IMR-90 (cell line): ENCODE measurements at regions not wholly inside any gene's neighbourhood (a gene's known extent, or its start where the extent isn't known, plus 50 kb on each side); places are given as distances from the start of the nearest gene placed in this dataset.

Experiments used
- ATAC-seq: fragments of 200-7000 bp; cut with Tn5 transposase; 2 replicates; pipeline ENCODE4 v1.9.1; 2020; ENCODE audit warnings: low read depth, mild to moderate bottlenecking, moderate library complexity
- BruUV-seq: library from RNA; stranded (reverse); fragments of 400-500 nt; replicated peaks from 2 replicates; lab custom pipeline; 2021; lab: Mats Ljungman, UMichigan
- CTCF ChIA-PET: fragments of 300-600 bp; formaldehyde crosslinking; extraction: SDS; loops from one replicate; lab custom pipeline; 2021; ENCODE audit warnings: antibody characterized with exemption; lab: Yijun Ruan, JAX
- POLR2A ChIA-PET: fragments of 300-600 bp; sonication (Branson Sonifier 250); formaldehyde crosslinking; loops from one replicate; lab custom pipeline; 2022; ENCODE audit warnings: antibody characterized with exemption; ENCODE audit not compliant: unreplicated experiment; lab: Charles Lee
- DNase-seq: peaks from one replicate; pipeline ENCODE4 v3.0.0; 2013
- H2AFZ ChIP-seq: replicated peaks from 2 replicates; pipeline ENCODE3; 2013; ENCODE audit warnings: low read length, mild to moderate bottlenecking; ENCODE audit not compliant: poor library complexity
- H2AK5ac ChIP-seq: 2 replicates; pipeline ENCODE4 v1.6.1; 2013; ENCODE audit warnings: low read depth, low read length, inconsistent platforms
- H2AK9ac ChIP-seq: replicated peaks from 2 replicates; pipeline ENCODE3; 2013; ENCODE audit warnings: mild to moderate bottlenecking, low read depth, low read length, moderate library complexity; ENCODE audit not compliant: poor library complexity
- H2BK120ac ChIP-seq: 2 replicates; pipeline ENCODE4 v1.6.1; 2013; ENCODE audit warnings: low read depth, low read length, inconsistent platforms
- H2BK15ac ChIP-seq: 3 replicates; pipeline ENCODE4 v1.6.1; 2013; ENCODE audit warnings: low read depth, low read length, inconsistent platforms
- H2BK20ac ChIP-seq: 2 replicates; pipeline ENCODE4 v1.6.1; 2013; ENCODE audit warnings: low read depth, mild to moderate bottlenecking, inconsistent platforms, low read length, moderate library complexity
- H2BK5ac ChIP-seq: 2 replicates; pipeline ENCODE4 v1.6.1; 2013; ENCODE audit warnings: mild to moderate bottlenecking, low read depth, low read length, inconsistent platforms; ENCODE audit not compliant: poor library complexity, severe bottlenecking
- H3K14ac ChIP-seq: replicated peaks from 2 replicates; pipeline ENCODE4 v1.6.1; 2013; ENCODE audit warnings: low read depth, low read length, inconsistent platforms
- H3K18ac ChIP-seq: 2 replicates; pipeline ENCODE4 v1.6.1; 2013; ENCODE audit warnings: low read depth, low read length, control low read depth
- H3K23ac ChIP-seq: 2 replicates; pipeline ENCODE4 v1.6.1; 2013; ENCODE audit warnings: low read depth, low read length, inconsistent platforms
- H3K27ac ChIP-seq: 2 replicates; pipeline ENCODE4 v1.5.1; 2013; ENCODE audit warnings: mild to moderate bottlenecking, control low read depth, low read length; ENCODE audit not compliant: insufficient read depth
- H3K27me3 ChIP-seq: 2 replicates; pipeline ENCODE4 v1.6.1; 2013; ENCODE audit warnings: low read length; ENCODE audit not compliant: control insufficient read depth, insufficient read depth
- H3K36me3 ChIP-seq: 2 replicates; pipeline ENCODE4 v1.6.1; 2013; ENCODE audit warnings: low read length, mixed read lengths; ENCODE audit not compliant: control insufficient read depth, insufficient read depth
- H3K4ac ChIP-seq: 2 replicates; pipeline ENCODE4 v1.6.1; 2013; ENCODE audit warnings: low read depth, low read length, inconsistent platforms
- H3K4me1 ChIP-seq: 2 replicates; pipeline ENCODE4 v1.6.1; 2013; ENCODE audit warnings: low read length, mixed read lengths; ENCODE audit not compliant: control insufficient read depth, insufficient read depth
- H3K4me2 ChIP-seq: 2 replicates; pipeline ENCODE4 v1.6.1; 2013; ENCODE audit warnings: low read depth, mild to moderate bottlenecking, control low read depth, low read length, moderate library complexity
- H3K4me3 ChIP-seq: 2 replicates; pipeline ENCODE4 v1.5.1; 2013; ENCODE audit warnings: low read depth, mild to moderate bottlenecking, control low read depth, low read length, moderate library complexity; ENCODE audit not compliant: insufficient read depth
- H3K56ac ChIP-seq: 2 replicates; pipeline ENCODE4 v1.6.1; 2013; ENCODE audit warnings: low read length, inconsistent platforms; ENCODE audit not compliant: insufficient read depth; ENCODE audit errors: extremely low read depth
- H3K79me1 ChIP-seq, 2 experiments: 2 replicates each; pipeline ENCODE4 v1.6.1; 2013; ENCODE audit warnings: low read length in 2 of 2, inconsistent platforms in 1 of 2, low read depth in 1 of 2
- H3K9ac ChIP-seq: 2 replicates; pipeline ENCODE4 v1.6.1; 2013; ENCODE audit warnings: low read depth, low read length, control low read depth
- H3K9me1 ChIP-seq: 2 replicates; pipeline ENCODE4 v1.6.1; 2013; ENCODE audit warnings: low read length, inconsistent platforms; ENCODE audit not compliant: insufficient read depth
- H3K9me3 ChIP-seq: 2 replicates; pipeline ENCODE4 v1.6.1; 2013; ENCODE audit warnings: low read length; ENCODE audit not compliant: control insufficient read depth, insufficient read depth
- H4K20me1 ChIP-seq: 2 replicates; pipeline ENCODE4 v1.6.1; 2013; ENCODE audit warnings: low read length, inconsistent platforms; ENCODE audit not compliant: insufficient read depth
- H4K5ac ChIP-seq: 2 replicates; pipeline ENCODE4 v1.6.1; 2013; ENCODE audit warnings: mild to moderate bottlenecking, low read depth, low read length, control low read depth
- H4K8ac ChIP-seq, 2 experiments: 2 replicates each; pipeline ENCODE4 v1.6.1; 2013; ENCODE audit warnings: low read depth in 2 of 2, low read length in 2 of 2, control low read depth in 1 of 2, inconsistent platforms in 1 of 2
- H4K91ac ChIP-seq: 2 replicates; pipeline ENCODE4 v1.6.1; 2013; ENCODE audit warnings: low read depth, low read length, inconsistent platforms; ENCODE audit not compliant: insufficient read depth
- BHLHE40 ChIP-seq: fragments of 150-350 bp; IDR thresholded peaks from 2 replicates; pipeline ENCODE4 v1.6.1; 2016; ENCODE audit warnings: mild to moderate bottlenecking, low read depth, low read length
- CHD1 ChIP-seq: IDR thresholded peaks from 2 replicates; pipeline ENCODE4 v1.6.1; 2012; ENCODE audit warnings: low read depth, low read length, improper control_type of control experiment
- MAZ ChIP-seq: IDR thresholded peaks from 2 replicates; pipeline ENCODE4 v1.6.1; 2012; ENCODE audit warnings: low read depth, mild to moderate bottlenecking, low read length, improper control_type of control experiment, moderate library complexity, borderline replicate concordance
- NFE2L2 ChIP-seq: fragments of 150-350 bp; IDR thresholded peaks from 2 replicates; pipeline ENCODE4 v1.6.1; 2016; ENCODE audit warnings: low read depth, mild to moderate bottlenecking, low read length
- POLR2A ChIP-seq: IDR thresholded peaks from 2 replicates; pipeline ENCODE4 v1.6.1; 2012; ENCODE audit warnings: mild to moderate bottlenecking, low read depth, low read length
- RAD21 ChIP-seq: IDR thresholded peaks from 2 replicates; pipeline ENCODE4 v1.6.1; 2012; ENCODE audit warnings: low read length, improper control_type of control experiment
- RFX5 ChIP-seq: IDR thresholded peaks from 2 replicates; pipeline ENCODE4 v1.8.0; 2012; ENCODE audit warnings: low read depth, mild to moderate bottlenecking, low read length, moderate library complexity
- WGBS, 2 experiments: methylation state at CpG; one replicate each; pipeline versions ENCODE4 v1.1.5 to v1.1.7; 2013; ENCODE audit warnings: missing lambda C conversion rate in 2 of 2; ENCODE audit not compliant: insufficient read length in 1 of 2; ENCODE audit errors: extremely low coverage in 2 of 2; 5-methylcytosine and 5-hydroxymethylcytosine counted together
- dilution Hi-C: fragments of 300-500 bp; cut with HindIII; formaldehyde crosslinking; loops from one replicate; pipeline ENCODE4 v1.14.3; 2018; ENCODE audit warnings: low sequenced_read_pairs; ENCODE audit not compliant: unreplicated experiment
- in situ Hi-C: fragments of 300-500 bp; cut with MboI; formaldehyde crosslinking; loops from 3 replicates; pipeline ENCODE4 v1.14.3; 2019; ENCODE audit warnings: low sequenced_read_pairs, inconsistent platforms, mixed read lengths
- intact Hi-C: fragments of 100-400 bp; cut with micrococcal nuclease; formaldehyde crosslinking; loops from 2 replicates; pipeline ENCODE4 v1.10.0; 2022
- TF ChIP-seq, protein P1 (sequence below): conservative IDR thresholded peaks from 2 replicates; pipeline ENCODE4 v1.5.1; 2012; ENCODE audit warnings: mild to moderate bottlenecking, low read depth, low read length, improper control_type of control experiment

- no peaks in the 10 kb centered on the region for H3K27me3 ChIP-seq
- H3K14ac ChIP-seq: no peak overlapping the region
- H3K9me3 ChIP-seq: no peaks in the 10 kb centered on the region
- peak overlapping the region; percentile 2; the same call in 1 of the 2 replicates for H3K18ac ChIP-seq
- TF ChIP-seq MAZ (no peak), POLR2A (no peak), CHD1 (no peak), RAD21 (no peak), NFE2L2 (no peak), BHLHE40 (no peak), RFX5 (no peak)
- TF ChIP-seq, protein P1, sequence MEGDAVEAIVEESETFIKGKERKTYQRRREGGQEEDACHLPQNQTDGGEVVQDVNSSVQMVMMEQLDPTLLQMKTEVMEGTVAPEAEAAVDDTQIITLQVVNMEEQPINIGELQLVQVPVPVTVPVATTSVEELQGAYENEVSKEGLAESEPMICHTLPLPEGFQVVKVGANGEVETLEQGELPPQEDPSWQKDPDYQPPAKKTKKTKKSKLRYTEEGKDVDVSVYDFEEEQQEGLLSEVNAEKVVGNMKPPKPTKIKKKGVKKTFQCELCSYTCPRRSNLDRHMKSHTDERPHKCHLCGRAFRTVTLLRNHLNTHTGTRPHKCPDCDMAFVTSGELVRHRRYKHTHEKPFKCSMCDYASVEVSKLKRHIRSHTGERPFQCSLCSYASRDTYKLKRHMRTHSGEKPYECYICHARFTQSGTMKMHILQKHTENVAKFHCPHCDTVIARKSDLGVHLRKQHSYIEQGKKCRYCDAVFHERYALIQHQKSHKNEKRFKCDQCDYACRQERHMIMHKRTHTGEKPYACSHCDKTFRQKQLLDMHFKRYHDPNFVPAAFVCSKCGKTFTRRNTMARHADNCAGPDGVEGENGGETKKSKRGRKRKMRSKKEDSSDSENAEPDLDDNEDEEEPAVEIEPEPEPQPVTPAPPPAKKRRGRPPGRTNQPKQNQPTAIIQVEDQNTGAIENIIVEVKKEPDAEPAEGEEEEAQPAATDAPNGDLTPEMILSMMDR: no peak
- H2BK15ac ChIP-seq: peak overlapping the region; percentile 1; the same call in 1 of the 3 replicates
- in situ Hi-C loops: no loop called here
- H4K8ac ChIP-seq: no peak overlapping the region
- dilution Hi-C loops: no loop called here
- no peak overlapping the region for H2AK9ac ChIP-seq
- no peak overlapping the region for H2AK5ac ChIP-seq
- H3K4me3 ChIP-seq: no peak overlapping the region
- no peak overlapping the region for H4K91ac ChIP-seq
- no peaks in the 10 kb centered on the region for H4K20me1 ChIP-seq
- ChIA-PET CTCF (interaction anchor here (0.8 kb wide), 1 partner anchor 18 kb away, joined by 3 read pairs; no protein-coding TSS in a partner anchor), POLR2A (no interaction called here)
- H2BK120ac ChIP-seq: peak overlapping the region; percentile 26; the same call in 1 of the 2 replicates
- no peaks in the 10 kb centered on the region for H3K4me1 ChIP-seq
- peak overlapping the region; percentile 35; the same call in 1 of the 2 replicates for H2BK20ac ChIP-seq
- ATAC-seq (peak; percentile 80), DNase-seq (peak; percentile 39)
- intact Hi-C loops: no loop called here
- no TSS peak for BruUV-seq
- WGBS, 2 experiments: no CpG with 5 or more reads among the region's 2 CpGs
- H3K79me1 ChIP-seq: no peaks in the 10 kb centered on the region
- H3K27ac ChIP-seq: no peak overlapping the region
- H3K9me1 ChIP-seq: no peaks in the 10 kb centered on the region
- peak overlapping the region; percentile 19 for H2AFZ ChIP-seq
- no peak overlapping the region for H3K56ac ChIP-seq
- H2BK5ac ChIP-seq: peak overlapping the region; percentile 48
- no peak overlapping the region for H3K23ac ChIP-seq
- no peak overlapping the region for H3K9ac ChIP-seq
- no peak overlapping the region; the same call in 1 of the 2 replicates for H3K4ac ChIP-seq
- H4K5ac ChIP-seq: no peak overlapping the region
- H3K4me2 ChIP-seq: peak overlapping the region; percentile 46
- no peaks in the 10 kb centered on the region for H3K36me3 ChIP-seq
Measured at GRCh38 chr3:29226706-29227105, 54.2 kb upstream of the RBMS3 start.
